ENCODE measurements at regions not wholly inside any gene's neighbourhood (a gene's known extent, or its start where the extent isn't known, plus 50 kb on each side); places are given as distances from the start of the nearest gene placed in this dataset.

DNA sequence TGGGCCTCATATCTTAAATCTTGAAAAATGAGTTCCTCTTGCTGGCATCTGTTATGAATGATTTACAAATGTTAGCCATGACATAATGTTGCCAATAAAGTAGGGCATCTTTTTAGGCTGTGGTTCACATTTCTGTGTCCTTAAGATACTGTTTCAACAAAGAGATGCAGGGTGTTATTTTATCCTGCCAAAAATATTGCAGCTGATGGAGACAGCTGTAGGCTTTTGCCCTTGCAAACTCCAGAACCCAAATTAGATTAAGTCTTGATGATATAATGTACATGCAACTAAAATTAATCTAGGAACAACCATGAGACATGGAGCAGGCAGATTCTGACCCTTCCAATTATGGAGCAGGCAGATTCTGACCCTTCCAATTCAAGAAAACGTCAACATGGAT is 228.2 kb upstream of the GRIN3A start:
- no peak for ATAC-seq
- no TSS peak for BruUV-seq (replicated peaks)
- Histone ChIP-seq H3K4me2 (ENCODE audit: low read depth, low read length) (no peak overlapping the region), H3K79me2 (ENCODE audit: insufficient read depth, low read length) (no peaks in the 10 kb centered on the region), H3K36me3 (replicated peaks in 1 of 2; ENCODE audit: control insufficient read depth in 1 of 2, insufficient read depth in 2 of 2, low read length in 2 of 2) (no peaks in the 10 kb centered on the region), H3K9me3 (ENCODE audit: low read length) (no peaks in the 10 kb centered on the region), H3K4me1 (ENCODE audit: insufficient read depth, low read length) (no peaks in the 10 kb centered on the region), H4K20me1 (ENCODE audit: insufficient read depth, low read length) (no peaks in the 10 kb centered on the region), H3K4me3 (replicated peaks in 1 of 3; ENCODE audit: insufficient read depth in 1 of 3, low read depth in 2 of 3, low read length in 3 of 3) (no peak overlapping the region), H3K27me3 (ENCODE audit: control insufficient read depth in 1 of 2, insufficient read depth in 2 of 2, low read length in 2 of 2) (no peaks in the 10 kb centered on the region), H3K9ac (ENCODE audit: insufficient read depth, low read depth, low read length) (no peak overlapping the region), H2AFZ (ENCODE audit: low read length) (no peak overlapping the region), H3K27ac (ENCODE audit: extremely low read length, insufficient read depth, low read length) (no peak overlapping the region)
- TF ChIP-seq, protein P1, sequence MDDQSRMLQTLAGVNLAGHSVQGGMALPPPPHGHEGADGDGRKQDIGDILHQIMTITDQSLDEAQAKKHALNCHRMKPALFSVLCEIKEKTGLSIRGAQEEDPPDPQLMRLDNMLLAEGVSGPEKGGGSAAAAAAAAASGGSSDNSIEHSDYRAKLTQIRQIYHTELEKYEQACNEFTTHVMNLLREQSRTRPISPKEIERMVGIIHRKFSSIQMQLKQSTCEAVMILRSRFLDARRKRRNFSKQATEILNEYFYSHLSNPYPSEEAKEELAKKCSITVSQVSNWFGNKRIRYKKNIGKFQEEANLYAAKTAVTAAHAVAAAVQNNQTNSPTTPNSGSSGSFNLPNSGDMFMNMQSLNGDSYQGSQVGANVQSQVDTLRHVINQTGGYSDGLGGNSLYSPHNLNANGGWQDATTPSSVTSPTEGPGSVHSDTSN (CRISPR knock-in tag; IDR thresholded peaks at IDR 0.05; ENCODE audit: borderline replicate concordance), result no peak
- TF ChIP-seq ZNF772 (CRISPR knock-in tag; IDR thresholded peaks at IDR 0.05), result no peak
- no peak for TF ChIP-seq SATB2 (CRISPR knock-in tag; IDR thresholded peaks at IDR 0.05)
- no peak for TF ChIP-seq NCOA1 (CRISPR knock-in tag; IDR thresholded peaks at IDR 0.05)
- TF ChIP-seq ZNF367 (CRISPR knock-in tag; IDR thresholded peaks at IDR 0.05; ENCODE audit: borderline replicate concordance), result no peak
- no peak for TF ChIP-seq MTA3 (CRISPR knock-in tag; IDR thresholded peaks at IDR 0.05)
- no peak for TF ChIP-seq LCORL (IDR thresholded peaks at IDR 0.05)
- no peak for TF ChIP-seq LCORL (CRISPR knock-in tag; IDR thresholded peaks at IDR 0.05)
- no peak for TF ChIP-seq ADNP (CRISPR knock-in tag; IDR thresholded peaks at IDR 0.05)
- TF ChIP-seq NR2F6 (IDR thresholded peaks at IDR 0.05), result no peak
- no peak for TF ChIP-seq NR2F6 (CRISPR knock-in tag; IDR thresholded peaks at IDR 0.05)
- no peak for TF ChIP-seq AHDC1 (CRISPR knock-in tag; IDR thresholded peaks at IDR 0.05; ENCODE audit: borderline replicate concordance)
- TF ChIP-seq ZNF34 (CRISPR knock-in tag; IDR thresholded peaks at IDR 0.05; ENCODE audit: borderline replicate concordance), result no peak
- intact Hi-C loops (cut with micrococcal nuclease; ENCODE audit: unreplicated experiment) (no loop called here), in situ Hi-C loops (cut with HindIII; ENCODE audit: extremely low pct_ligation_motif_present, low pct_unique_long_range_greater_than_20kb) (no loop called here)
- POLR2A ChIA-PET, result no interaction called here
- 0% methylated on average over 1 of the region's 1 CpG for WGBS (ENCODE audit: low lambda C conversion rate)
- no peak for DNase-seq (ENCODE audit: low spot score)
- no peak for FAIRE-seq
- CTCF ChIA-PET (ENCODE audit: low intra/inter-chr PET ratio, low total read pairs), result no interaction called here

Data from HepG2 (cell line).